ENCODE measurements at regions not wholly inside any gene's neighbourhood (a gene's known extent, or its start where the extent isn't known, plus 50 kb on each side); places are given as distances from the start of the nearest gene placed in this dataset.

DNA sequence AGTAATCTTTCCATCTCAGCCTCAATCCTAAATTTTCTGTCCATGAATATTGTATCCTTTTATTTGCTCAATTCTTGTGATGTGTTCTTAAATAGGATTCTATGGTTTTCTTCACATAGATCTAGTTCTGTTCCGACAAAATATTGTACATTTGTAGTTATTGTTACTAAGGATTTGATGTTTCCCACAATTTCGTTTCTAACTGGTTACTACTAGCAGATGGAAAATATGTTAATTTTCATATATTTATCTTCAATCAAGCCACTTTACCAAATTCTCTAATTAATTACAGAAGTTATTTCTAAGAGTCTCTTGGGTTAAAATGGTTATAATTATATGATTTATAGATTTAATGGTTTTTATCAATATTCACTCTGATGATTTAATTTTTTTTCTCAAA is 60.3 kb downstream of the SEC61B start:
- TF ChIP-seq POLR2AphosphoS5 (IDR thresholded peaks at IDR 0.05; ENCODE audit: low read depth, low read length): no peak
- no peak for TF ChIP-seq POLR2A (IDR thresholded peaks at IDR 0.05; ENCODE audit: low read depth, low read length)
- TF ChIP-seq TAF1 (IDR thresholded peaks at IDR 0.05; ENCODE audit: borderline replicate concordance, low read depth, low read length): no peak
